Body of pancreas (tissue), 4 donors: ENCODE measurements at regions not wholly inside any gene's neighbourhood (a gene's known extent, or its start where the extent isn't known, plus 50 kb on each side); places are given as distances from the start of the nearest gene placed in this dataset.
A peak's percentile ranks its signal among the peaks of the same experiment; 100 is the strongest.

ENCODE experiments used
- ATAC-seq: fragments of 150-250 bp; one replicate; pipeline ENCODE4 v1.9.1; 2016
- DNase-seq, 4 donors: peaks; one replicate each; pipeline ENCODE4 v3.0.0-alpha.2; 2019
- H3K27ac ChIP-seq, 4 donors: fragments of 200-600 bp; sonication (generic); 1 replicate in 3 of 4; 2 replicates in 1 of 4; pipeline versions ENCODE4 v1.5.1 to v1.6.1; 2016 to 2019; ENCODE audit warnings: mild to moderate bottlenecking in 1 of 4, mixed read lengths in 1 of 4, moderate library complexity in 1 of 4
- H3K27me3 ChIP-seq, 2 donors: fragments of 200-600 bp; sonication (generic); one replicate each; pipeline ENCODE4 v1.6.0; 2016; ENCODE audit warnings: mild to moderate bottlenecking in 1 of 2
- H3K36me3 ChIP-seq, 2 donors: fragments of 200-600 bp; sonication (generic); replicated peaks in 1 of 2; 2 replicates each; pipeline ENCODE4 v1.5.1; 2016; ENCODE audit warnings: low read depth in 2 of 2; ENCODE audit not compliant: insufficient read depth in 1 of 2
- H3K4me1 ChIP-seq: fragments of 200-600 bp; sonication (generic); one replicate; pipeline ENCODE4 v1.6.0; 2016
- H3K4me3 ChIP-seq, 2 donors: fragments of 200-600 bp; sonication (generic); 1 replicate in 1 of 2; 2 replicates in 1 of 2; pipeline ENCODE4 v1.5.1; 2016 to 2019
- H3K9me3 ChIP-seq, 3 donors: fragments of 200-600 bp; sonication (generic); 1 replicate in 2 of 3; 2 replicates in 1 of 3; pipeline ENCODE4 v1.5.1; 2016
- POLR2A ChIP-seq, 3 donors: fragments of 450-650 bp; IDR thresholded peaks; one replicate each; pipeline ENCODE4 v1.6.1; 2016; ENCODE audit warnings: antibody characterized with exemption in 3 of 3, mild to moderate bottlenecking in 2 of 3
- WGBS, 2 donors: methylation state at CpG; one replicate each; pipeline ENCODE4 v1.1.5; 2017; 5-methylcytosine and 5-hydroxymethylcytosine counted together
- intact Hi-C: fragments of 100-400 bp; cut with DNase I; formaldehyde crosslinking; loops from one replicate; pipeline ENCODE4 v1.15.1; 2023
- TF ChIP-seq, protein P1 (sequence below), 7 experiments: fragments of 450-650 bp in 4 of 7; fragments of 200-600 bp in 3 of 7; sonication (generic) in 3 of 7; IDR thresholded peaks; one replicate each; pipeline ENCODE4 v1.5.1; 2016 to 2019; ENCODE audit warnings: antibody characterized with exemption in 7 of 7

DNA sequence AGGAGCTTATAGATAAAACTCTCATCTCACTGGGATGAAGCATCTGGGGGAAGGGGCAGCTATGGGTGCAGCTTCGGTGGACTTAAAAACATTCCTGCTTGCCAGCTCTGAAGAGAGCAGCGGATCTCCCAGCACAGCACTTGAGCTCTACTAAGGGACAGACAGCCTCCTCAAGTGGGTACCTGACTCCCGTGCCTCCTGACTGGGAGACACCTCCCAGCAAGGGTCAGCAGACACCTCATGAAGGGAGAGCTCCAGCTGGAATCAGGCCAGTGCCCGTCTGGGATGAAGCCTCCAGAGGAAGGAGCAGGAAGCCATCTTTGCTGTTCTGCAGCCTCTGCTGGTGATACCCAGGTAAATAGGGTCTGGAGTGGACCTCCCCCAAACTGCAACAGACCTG, 345.2 kb upstream of the SYT1 start:
- intact Hi-C loops = no loop called here
- no peak overlapping the region for H3K27ac ChIP-seq
- H3K4me3 ChIP-seq = no peak overlapping the region
- DNase-seq (no peak), ATAC-seq (no peak)
- H3K4me1 ChIP-seq = no peaks in the 10 kb centered on the region
- H3K27me3 ChIP-seq = no peaks in the 10 kb centered on the region
- no peaks in the 10 kb centered on the region for H3K9me3 ChIP-seq
- TF ChIP-seq, protein P1, sequence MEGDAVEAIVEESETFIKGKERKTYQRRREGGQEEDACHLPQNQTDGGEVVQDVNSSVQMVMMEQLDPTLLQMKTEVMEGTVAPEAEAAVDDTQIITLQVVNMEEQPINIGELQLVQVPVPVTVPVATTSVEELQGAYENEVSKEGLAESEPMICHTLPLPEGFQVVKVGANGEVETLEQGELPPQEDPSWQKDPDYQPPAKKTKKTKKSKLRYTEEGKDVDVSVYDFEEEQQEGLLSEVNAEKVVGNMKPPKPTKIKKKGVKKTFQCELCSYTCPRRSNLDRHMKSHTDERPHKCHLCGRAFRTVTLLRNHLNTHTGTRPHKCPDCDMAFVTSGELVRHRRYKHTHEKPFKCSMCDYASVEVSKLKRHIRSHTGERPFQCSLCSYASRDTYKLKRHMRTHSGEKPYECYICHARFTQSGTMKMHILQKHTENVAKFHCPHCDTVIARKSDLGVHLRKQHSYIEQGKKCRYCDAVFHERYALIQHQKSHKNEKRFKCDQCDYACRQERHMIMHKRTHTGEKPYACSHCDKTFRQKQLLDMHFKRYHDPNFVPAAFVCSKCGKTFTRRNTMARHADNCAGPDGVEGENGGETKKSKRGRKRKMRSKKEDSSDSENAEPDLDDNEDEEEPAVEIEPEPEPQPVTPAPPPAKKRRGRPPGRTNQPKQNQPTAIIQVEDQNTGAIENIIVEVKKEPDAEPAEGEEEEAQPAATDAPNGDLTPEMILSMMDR (IDR thresholded peaks at IDR 0.05) = no peak
- TF ChIP-seq POLR2A (IDR thresholded peaks at IDR 0.05) = no peak
- 55 to 70% methylated on average over 2 to 4 of the region's 4 CpGs for WGBS, 2 donors
- no peaks in the 10 kb centered on the region for H3K36me3 ChIP-seq

DNA sequence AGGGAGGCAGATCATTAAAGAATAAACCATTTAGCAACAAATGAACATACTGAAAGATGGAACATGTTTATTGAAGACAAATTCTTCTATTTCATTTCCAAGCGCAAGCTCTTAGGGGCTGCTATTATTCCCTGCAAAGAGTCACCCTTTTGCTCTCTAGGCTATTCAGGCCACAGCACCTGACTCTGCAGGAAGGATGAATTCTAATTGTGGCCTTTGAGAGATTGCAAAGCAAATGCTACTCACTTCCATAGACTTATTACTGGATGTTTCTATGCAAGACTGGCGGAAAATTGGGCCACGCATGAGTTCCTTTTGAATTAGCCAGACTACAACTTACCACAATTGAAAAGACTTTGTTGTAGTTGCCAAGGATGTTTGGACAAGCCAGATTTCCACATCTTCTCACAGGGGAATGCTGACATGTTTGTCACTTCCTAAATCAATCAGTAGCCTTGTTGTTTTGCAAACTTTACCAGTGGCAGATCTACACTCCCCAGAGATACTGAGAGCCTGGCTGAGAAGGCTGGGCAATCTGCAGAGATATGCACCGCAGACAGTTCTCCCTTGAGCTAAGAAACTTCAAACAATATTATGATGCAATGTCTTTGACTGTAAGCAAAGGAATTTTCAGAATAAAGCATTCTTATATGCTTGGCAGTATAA, 334.3 kb upstream of the SYT1 start:
- Histone ChIP-seq H3K27ac (no peak overlapping the region), H3K36me3 (no peaks in the 10 kb centered on the region), H3K27me3 (no peaks in the 10 kb centered on the region), H3K9me3 (no peaks in the 10 kb centered on the region), H3K4me3 (no peak overlapping the region), H3K4me1 (no peaks in the 10 kb centered on the region)
- ATAC-seq = no peak
- 35 to 42% methylated on average over 4 of the region's 4 CpGs for WGBS, 2 donors
- TF ChIP-seq POLR2A (IDR thresholded peaks at IDR 0.05) = no peak
- TF ChIP-seq, protein P1 (IDR thresholded peaks at IDR 0.05) = no peak
- intact Hi-C loops = no loop called here
- DNase-seq = peak in 1 of 4 donors; percentile 9

- 35 to 42% methylated on average over 2 of the region's 2 CpGs for WGBS, 2 donors
- H3K36me3 ChIP-seq = no peaks in the 10 kb centered on the region
- no peak overlapping the region for H3K4me3 ChIP-seq
- DNase-seq (no peak), ATAC-seq (no peak)
- H3K9me3 ChIP-seq = no peaks in the 10 kb centered on the region
- no peaks in the 10 kb centered on the region for H3K4me1 ChIP-seq
- H3K27me3 ChIP-seq = no peaks in the 10 kb centered on the region
- no peak for TF ChIP-seq POLR2A (IDR thresholded peaks at IDR 0.05)
- TF ChIP-seq, protein P1 (IDR thresholded peaks at IDR 0.05) = no peak
- intact Hi-C loops = no loop called here
- no peak overlapping the region for H3K27ac ChIP-seq
Observed at GRCh38 chr12:78531831-78532458, 332.6 kb upstream of the SYT1 start.

GRCh38 chr12:78534311-78534710, 330.3 kb upstream of the SYT1 start:
- H3K27me3 ChIP-seq = no peaks in the 10 kb centered on the region
- TF ChIP-seq POLR2A (IDR thresholded peaks at IDR 0.05) = no peak
- TF ChIP-seq, protein P1 (IDR thresholded peaks at IDR 0.05) = no peak
- whole genome bisulfite sequencing, 2 donors = 38 to 43% methylated on average over 1 of the region's 1 CpG
- no peaks in the 10 kb centered on the region for H3K4me1 ChIP-seq
- intact Hi-C loops = no loop called here
- no peak overlapping the region for H3K4me3 ChIP-seq
- DNase-seq (no peak), ATAC-seq (no peak)
- no peaks in the 10 kb centered on the region for H3K9me3 ChIP-seq
- H3K36me3 ChIP-seq = no peaks in the 10 kb centered on the region
- no peak overlapping the region for H3K27ac ChIP-seq
